H4 (cell line): ENCODE measurements at regions not wholly inside any gene's neighbourhood (a gene's known extent, or its start where the extent isn't known, plus 50 kb on each side); places are given as distances from the start of the nearest gene placed in this dataset.

Experiments used
- DNase-seq: peaks from one replicate; pipeline ENCODE4 v3.0.0-alpha.2; 2015; ENCODE audit warnings: low spot score

DNA sequence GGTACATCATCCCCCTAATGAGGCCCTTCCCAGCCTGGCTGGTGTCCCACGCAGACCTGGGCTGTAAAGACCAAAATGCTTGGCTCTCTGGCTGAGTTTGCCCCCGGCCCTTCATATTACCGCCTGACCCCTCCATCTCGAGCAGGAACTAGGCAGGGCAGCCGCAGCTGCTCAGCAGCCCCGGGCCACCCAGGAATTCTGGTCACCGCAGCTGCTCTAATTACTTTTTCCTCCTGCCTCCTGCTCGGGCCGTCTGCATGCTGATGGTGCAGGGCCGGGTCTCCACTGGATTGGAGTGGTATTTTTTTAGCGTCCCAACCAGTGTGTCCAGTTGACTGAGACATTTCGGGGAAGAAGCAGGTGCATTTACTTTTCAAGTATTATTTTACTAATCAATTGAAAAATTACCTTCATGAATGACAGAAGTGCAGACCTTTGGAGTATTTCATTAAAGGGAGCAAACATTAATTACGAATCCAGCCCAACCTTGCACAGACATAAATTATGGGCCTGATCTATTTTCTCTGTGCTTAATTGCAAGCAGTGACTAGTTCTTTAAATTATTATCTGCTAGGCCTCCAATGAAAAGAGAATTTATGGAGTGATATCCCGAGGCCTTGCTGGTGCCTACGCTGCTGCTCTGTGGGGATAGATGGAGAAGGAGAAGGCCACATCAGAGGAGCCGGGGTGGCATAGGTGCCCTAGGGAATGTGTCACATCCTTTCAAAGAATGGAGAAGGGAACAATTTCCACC, 176.2 kb downstream of the CYLD start:
- no peak for DNase-seq

DNA sequence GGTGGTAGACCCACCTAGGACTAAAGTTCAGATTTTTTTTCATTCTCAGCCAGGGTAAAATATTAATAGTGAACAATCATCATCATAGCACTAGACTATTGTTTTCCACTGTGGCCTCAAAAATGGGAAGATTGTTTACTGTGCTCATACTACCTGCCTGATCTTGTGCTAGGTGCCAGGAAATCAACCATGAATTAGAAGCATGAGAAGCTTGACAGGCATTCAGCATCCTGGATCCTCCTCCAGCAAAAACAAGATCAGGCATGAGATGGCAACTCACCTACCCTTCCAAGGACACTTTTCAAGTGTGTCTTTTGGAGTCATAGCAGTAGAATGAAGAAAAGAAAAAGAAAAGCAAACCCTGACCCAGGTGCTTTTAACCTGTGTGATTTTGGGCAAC, 174.2 kb downstream of the CYLD start:
- DNase-seq = no peak

DNA sequence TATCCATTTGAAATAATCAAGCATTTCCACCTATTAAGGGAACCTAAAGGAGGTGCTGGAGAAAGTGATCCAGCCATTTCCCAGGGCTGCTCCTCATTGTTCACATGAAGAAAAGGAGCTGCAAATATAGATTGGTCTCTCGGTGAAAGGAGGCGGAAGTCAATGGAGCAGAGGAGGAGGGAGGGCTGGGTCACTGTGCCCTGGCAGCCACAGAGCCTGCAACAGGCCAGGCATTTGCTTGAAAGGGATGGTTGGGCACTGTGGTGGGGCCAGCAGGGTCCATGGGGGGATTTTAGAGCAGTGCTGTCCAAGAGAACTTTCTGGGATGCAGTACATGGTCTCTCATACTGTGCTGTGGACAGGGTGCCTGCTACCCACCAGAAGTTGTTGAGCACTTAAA, 173.2 kb downstream of the CYLD start:
- no peak for DNase-seq

DNA sequence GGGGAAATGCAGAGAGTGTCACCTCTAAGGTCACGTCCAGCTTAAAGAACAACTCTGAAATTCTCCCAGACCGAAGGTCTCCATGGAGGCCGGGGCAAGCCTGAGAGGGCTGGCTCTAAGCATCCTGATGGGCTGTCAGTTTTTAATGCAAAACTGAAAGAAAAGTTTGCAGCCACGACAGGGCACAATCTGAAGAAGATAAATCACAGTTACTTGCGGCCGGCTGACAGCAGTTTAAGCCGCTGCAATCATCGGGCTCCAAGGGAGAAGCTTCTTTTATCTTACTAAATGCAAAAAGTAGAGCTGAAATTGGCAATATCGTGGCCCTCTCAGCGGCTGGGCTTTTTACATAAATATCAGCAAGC, 168.8 kb downstream of the CYLD start:
- DNase-seq = no peak

DNA sequence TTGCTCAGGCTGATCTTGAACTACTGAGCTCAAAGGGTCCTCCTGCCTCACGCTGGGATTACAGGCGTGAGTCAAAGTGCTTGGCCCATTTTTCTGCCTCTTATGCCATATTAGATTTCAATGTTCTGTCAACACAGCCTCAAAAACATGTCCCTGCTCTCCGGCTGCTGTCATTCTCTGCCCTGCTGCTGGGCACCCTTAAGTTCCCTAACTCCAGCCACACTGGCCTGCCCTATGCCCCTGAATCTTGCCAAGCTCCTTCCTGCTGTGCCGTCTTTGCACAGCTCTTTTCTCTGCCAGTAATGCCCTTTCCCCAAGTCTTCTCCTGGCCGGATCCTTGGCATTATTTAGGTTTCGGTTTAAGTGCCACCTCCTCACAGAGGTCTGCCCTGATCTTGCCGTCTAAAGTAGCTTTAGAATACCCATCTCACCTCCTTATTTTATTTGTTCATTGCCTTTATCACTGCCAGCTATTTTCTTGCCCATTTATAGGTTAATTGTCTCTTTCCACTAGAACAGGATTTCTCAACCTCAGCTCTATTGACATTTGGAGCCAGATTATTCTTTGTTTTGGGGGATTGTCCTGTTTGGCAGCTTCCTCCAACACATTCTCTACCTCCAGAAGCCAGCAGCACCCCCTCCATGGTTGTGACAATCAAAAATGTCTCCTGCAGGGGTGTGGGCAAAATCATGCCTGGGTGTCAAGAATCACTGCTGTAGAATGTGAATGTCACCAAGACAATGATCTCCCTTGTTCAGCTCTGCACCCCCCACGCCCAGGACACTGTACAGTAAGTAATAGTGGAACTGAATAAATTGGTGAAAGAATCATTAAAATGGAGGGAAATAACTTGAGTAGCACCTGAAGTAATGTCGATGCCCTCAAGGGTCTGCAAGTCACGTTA, 168.2 kb downstream of the CYLD start:
- DNase-seq = no peak

DNA sequence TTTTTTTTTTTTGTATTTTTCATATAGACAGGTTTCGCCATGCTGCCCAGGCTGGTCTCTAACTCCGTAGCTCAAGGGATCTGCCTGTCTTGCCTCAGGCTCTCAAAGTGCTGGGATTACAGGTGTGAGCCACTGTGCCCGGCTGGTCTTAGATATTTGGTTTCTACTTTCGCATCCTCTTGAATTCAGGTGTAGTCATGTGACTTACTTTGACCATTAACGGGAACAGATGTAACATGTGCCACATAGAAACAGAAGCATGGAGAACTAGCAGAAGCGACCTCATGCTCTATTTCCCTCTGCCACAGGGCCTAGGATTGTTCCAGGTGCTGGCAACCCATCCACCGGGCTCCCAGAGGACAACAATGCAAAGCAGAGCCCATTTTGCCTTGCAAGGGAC, 166.6 kb downstream of the CYLD start:
- DNase-seq = no peak

DNA sequence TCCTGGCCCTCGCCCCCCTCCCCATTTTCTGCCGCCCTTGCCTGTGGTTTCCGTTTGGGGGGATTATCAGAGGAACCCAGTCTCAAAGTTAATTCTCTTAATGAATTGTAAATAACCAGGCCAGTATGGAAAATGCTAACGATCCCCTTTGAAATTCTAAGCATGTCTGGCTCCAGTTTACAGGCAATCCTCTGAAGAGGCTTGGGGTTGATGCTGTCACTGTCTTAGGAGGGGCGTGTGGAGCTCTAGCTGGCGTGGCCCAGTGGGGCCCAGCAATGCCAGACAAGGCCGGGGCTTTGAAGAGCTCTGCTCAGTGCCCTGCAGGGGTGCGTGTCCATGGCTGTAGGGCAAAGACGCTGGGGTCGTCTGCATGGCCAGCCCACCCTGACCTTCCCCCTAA, 164.6 kb downstream of the CYLD start:
- no peak for DNase-seq

DNA sequence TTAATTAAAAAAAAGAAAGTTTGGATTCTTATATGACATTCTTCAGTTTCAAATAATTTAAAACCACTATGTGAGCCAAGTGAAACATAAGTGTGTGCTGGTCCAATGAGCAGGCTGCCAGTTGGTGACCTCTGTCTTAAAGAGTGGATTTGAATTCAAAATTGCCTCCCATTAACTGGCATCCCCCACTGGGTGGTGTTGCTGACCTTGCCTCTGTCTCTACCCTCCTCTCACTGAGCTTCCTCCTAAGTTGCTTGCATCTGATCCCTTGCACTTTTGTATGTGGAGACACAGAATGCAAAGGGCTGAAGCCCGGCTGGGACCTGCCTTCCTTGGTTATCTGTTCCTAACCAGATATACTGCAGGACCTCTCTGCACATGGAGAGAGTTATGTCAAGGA, 160.6 kb downstream of the CYLD start:
- DNase-seq = no peak

DNA sequence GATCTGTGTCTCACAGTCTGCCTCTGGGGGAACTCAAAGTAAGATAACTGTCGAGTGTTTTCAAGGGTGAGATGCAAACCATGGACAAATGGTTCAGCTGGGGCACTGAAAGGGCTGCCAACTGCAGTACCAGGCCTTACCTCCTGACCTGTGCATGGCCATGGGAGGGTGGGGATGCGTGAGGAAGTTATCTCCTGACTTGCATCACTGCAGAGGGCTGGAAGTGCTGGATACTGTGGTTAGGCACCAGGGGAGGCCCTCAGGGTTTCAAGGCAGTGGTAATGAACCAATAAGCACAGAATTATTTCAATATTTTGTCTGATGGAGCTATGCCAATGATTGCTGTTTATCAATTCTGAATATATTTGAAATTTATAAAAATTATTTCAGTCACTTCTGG, 159.2 kb downstream of the CYLD start:
- no peak for DNase-seq

DNA sequence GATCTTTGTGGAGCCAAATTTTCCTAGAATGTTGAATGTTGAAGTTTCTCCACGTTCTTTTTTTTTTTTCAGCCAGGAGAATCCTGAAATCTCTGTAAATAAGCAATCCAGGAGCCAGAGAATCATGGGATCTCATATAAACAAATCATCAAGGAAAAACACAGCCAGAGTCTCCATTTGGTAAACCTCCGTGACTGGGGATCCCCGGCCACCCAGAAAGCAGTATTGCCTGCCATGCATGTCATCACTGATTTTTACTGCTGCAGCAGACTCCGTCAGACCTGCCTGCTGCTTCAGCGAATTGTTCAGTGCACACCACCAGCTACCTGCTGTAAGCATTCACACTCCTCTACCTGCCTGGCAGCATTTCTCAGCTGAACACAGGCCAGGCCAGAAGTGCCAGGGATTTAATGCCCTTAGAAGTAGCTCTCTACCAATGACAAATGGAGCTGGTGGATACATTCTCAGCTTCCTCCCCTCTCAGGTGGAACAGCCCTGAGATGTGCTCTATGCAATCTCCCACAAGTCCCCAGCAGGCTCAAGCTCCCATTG, 158.6 kb downstream of the CYLD start:
- DNase-seq = no peak

DNA sequence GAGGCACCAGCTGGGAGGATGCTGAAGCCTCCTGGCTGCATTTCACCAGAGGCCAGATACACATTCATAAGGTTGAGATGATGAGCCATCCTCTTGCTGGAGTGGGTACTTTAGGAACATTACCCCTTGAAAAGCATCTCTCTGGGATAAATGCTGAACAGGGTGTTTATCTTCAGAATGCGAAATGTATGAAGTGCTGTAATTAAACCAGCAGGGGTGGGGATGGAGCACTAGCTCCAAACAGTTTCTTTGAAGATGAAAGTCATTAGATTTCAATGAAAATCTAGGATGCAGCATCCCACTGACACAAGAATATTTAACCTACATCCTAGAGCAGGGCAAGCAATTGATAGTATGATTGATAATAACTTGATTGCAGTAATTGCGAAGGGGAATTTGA, 158.1 kb downstream of the CYLD start:
- no peak for DNase-seq

DNA sequence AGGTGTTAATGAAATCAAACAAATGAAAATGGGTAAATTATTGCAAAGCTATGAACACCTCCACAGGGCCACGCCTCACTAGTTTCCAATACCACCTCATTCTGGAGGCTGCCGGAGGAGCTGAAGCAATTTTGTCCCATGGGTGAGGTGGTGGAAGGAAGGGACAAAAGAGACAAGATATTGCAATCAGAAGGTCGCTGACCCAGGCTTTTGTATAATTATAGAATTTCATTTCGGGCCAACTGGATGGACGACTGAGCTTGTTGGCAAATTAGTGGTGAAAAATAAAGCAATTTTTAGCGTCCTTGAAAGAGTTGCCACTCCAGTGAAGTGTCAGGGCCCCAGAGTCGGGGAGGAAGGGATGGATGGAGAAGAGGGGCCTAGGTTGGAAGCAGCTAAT, 147.9 kb downstream of the CYLD start:
- no peak for DNase-seq

DNA sequence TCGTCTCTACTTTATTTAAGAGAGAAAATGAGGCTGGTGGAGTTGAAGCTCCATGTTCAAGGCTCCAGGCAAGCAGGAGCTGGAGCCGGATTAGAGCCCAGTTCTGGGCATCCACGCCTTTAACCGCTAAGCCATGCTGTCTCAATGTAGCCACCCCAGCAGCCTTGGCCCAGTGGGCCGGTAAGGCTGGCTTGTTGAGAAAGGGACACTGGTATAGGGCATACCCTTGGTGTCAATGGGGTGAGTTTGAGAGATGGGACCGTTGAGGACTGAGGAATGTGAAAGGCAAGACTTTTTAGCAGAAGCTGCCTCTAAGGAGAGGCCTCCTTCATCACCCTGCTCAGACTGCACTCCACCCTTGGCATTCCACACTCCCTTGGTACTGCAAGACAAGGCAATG, 147.4 kb downstream of the CYLD start:
- no peak for DNase-seq

DNA sequence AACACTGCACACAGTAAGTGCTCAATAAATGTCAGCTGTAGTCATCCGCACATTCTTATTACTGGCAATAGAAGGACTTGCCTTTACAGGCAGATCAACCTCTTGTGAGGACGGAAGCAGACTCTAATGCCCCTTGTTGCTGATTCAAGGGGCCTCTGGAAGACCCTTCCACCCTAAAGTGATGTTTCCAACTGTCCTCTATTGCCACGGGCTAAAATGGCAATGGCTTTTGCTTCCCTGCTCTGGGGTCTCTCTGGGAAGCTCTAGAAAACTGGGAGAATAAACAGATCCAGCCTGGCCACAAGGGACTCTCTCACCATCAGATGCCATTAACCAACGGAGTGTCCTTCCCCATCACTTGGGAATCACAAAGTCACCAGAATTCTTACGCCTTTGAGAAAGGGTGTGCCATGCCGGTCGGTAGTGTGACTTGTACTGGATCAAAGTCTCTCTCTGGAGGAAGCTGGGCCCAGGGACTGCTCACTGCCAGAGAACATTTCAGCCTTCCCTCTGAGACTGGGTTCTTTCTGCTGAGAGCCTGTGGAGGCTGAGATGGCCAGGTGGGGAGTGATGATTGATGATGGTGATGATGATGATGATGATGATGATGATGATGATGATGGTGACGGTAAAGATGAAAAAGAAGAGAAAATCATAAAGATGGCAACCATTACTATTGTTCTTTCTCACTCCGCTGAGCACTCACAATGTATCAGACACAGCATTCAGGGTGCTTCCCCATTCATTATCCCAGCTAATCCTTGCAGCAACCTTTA, 146.8 kb downstream of the CYLD start:
- DNase-seq = no peak

DNA sequence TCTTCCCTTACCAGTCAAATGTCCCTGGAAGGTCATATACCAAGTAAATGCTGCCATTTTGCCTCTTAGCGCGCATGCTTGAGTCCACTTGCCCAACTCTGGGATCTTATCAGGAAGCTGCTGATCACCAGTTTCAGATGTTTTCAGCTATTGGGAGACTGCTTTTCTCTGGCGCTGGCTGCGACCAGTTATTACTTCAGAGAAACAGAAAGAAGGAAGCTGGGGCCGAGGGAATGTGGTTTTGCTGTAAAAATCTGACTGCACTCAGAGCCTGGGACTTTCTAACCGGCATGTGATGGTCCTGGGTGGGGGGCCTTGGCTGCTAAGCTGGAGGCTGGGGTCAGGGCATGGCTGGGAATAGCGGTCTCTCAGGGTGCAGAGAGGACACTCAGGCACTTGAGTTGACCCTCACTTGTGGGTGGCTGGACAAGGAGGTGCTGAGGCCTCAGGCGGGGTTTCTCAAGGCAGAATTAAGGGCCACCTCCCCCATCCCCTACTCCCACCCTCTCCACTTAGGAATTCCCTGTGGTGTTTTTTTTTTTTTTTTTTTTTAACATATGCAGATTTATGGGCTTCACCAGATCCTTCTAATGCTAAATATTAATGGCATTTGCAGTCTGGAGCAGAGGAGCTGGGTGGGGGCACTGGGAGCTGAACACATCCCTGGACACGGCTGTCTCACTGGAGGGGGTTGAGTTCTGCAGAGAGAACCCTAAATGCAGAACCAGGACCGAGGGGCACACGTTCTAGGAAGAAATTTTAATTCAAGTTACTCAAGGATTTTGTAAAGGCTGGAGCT, 145.8 kb downstream of the CYLD start:
- no peak for DNase-seq

DNA sequence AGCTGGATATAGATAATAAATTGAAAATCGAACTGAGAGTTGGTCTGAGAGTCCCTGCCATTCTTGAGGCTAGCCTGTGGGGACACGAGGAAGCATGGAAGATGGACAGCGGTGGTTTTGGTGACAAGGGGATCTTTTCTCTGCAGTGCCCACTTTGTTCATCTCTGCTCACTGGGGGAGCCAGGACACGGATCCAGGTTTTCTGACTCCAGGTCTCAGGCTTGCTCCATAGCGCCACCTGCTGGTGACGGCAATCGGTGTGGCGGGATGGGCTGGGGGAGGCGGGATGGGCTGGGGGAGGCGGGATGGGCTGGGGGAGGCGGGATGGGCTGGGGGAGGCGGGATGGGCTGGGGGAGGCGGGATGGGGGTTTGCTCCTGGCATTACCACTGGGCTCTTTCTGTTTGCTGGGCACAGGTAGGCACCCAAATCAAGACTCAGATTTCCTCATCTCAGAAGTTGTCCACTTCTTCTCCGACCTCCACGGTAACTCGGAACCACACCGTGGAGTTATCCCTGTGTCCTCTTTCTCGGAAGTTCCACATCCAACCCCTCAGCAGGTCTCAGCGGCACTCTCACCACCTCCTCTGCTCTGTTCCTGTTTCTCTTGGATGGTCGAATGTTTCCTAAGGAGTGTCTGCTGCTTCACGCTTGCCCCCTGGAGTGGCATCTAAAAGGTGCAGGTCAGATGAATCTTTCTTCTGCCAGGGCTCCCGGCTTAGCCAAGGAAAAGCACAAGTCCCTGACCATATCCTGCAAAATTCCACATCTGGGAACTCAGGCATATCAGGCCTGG, 142.4 kb downstream of the CYLD start:
- DNase-seq = peak; percentile 27

DNA sequence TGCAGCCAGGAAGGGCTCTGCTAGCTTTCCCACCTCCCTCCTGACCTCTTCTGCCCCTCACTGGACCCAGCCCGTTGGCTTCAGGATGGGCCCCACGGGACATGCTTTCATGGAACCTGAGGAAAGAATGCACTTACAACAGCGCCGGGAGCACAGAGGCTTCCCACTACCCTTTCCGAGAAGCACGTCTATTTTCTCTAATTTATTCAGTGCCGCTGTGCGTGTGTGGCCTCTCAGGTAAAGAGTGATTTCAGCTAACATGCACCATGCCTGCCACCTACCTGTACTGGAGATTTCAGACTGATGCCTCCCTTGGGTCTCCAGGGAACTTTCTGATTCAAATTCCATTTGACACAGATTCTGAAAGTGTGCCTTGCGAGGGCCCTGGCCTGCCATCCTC, 140.1 kb downstream of the CYLD start:
- DNase-seq = no peak

DNA sequence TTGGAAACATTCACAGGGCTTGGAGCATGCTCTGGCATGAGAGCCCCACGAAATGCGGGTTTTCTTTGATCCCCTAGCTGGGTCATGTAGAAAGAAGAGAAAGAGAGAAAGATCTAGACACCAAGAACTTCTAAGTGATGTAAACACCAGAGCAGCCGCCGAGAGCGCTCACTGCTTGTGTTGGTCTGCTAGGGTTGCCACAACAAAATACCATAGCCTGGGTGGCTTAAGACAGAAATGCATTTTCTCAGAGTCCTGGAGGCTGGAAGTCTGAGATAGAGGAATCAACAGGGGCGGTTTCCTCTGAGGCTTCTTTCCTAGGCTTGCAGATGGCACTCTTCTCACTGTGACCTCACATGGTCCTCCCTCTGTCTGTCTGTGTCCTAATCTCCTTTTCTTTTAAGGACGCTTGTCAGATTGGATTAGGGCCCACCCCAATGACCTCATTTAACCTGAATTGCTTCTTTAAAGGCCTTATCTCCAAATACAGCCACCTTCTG, 139.5 kb downstream of the CYLD start:
- no peak for DNase-seq

DNA sequence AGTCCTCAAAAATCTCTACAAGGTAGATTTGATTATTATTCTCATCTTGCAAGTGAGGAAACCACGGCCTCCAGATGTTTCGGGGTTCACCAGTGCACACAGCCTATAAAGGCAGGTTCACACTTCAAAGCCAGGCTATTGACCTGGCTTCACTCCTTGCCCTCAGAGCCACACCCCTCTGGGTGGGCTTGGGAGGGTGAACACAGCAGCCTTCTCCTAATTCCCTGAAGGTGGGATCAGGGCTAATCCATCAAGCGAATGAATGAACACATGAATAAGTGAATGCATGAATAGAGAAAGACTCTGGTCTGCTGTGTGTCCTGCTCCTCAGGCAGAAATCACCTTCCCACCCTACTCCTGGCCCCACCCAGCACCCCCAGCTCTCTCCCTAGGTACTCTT, 139.0 kb downstream of the CYLD start:
- no peak for DNase-seq
